ENCODE measurements at regions not wholly inside any gene's neighbourhood (a gene's known extent, or its start where the extent isn't known, plus 50 kb on each side); places are given as distances from the start of the nearest gene placed in this dataset.
"Not testable (repeated sequence)": the region's sequence is repeated elsewhere in the genome, so short reads cannot be mapped to it uniquely, and the experiment has no call there.

- H3K4me1 Mint-ChIP-seq (ENCODE audit: low read depth, unreplicated experiment); H3K27ac Mint-ChIP-seq (ENCODE audit: unreplicated experiment): not testable (repeated sequence)
These were observed 184.5 kb upstream of the IRF2BP2 start for GRCh38 chr1:234794452-234794851.

GRCh38 chr1:234793924-234794323, 183.9 kb upstream of the IRF2BP2 start:
- not testable (repeated sequence) for H3K4me3 Mint-ChIP-seq (ENCODE audit: unreplicated experiment); H3K36me3 Mint-ChIP-seq (ENCODE audit: unreplicated experiment); H3K9me3 Mint-ChIP-seq (ENCODE audit: unreplicated experiment); H3K4me1 Mint-ChIP-seq (ENCODE audit: low read depth, unreplicated experiment); H3K27ac Mint-ChIP-seq (ENCODE audit: unreplicated experiment); DNase-seq; H3K27me3 Mint-ChIP-seq (ENCODE audit: unreplicated experiment)

More at GRCh38 chr1:234794452-234794851, 184.5 kb upstream of the IRF2BP2 start:
- not testable (repeated sequence) for DNase-seq; H3K27me3 Mint-ChIP-seq (ENCODE audit: unreplicated experiment); H3K9me3 Mint-ChIP-seq (ENCODE audit: unreplicated experiment); H3K36me3 Mint-ChIP-seq (ENCODE audit: unreplicated experiment); H3K4me3 Mint-ChIP-seq (ENCODE audit: unreplicated experiment)

GRCh38 chr1:234792221-234792864, 182.4 kb upstream of the IRF2BP2 start:
- H3K9me3 Mint-ChIP-seq (ENCODE audit: unreplicated experiment); H3K27me3 Mint-ChIP-seq (ENCODE audit: unreplicated experiment); H3K27ac Mint-ChIP-seq (ENCODE audit: unreplicated experiment); DNase-seq; H3K36me3 Mint-ChIP-seq (ENCODE audit: unreplicated experiment); H3K4me3 Mint-ChIP-seq (ENCODE audit: unreplicated experiment); H3K4me1 Mint-ChIP-seq (ENCODE audit: low read depth, unreplicated experiment): not testable (repeated sequence)

- not testable (repeated sequence) for H3K4me1 Mint-ChIP-seq (ENCODE audit: low read depth, unreplicated experiment); H3K4me3 Mint-ChIP-seq (ENCODE audit: unreplicated experiment); H3K27ac Mint-ChIP-seq (ENCODE audit: unreplicated experiment); H3K27me3 Mint-ChIP-seq (ENCODE audit: unreplicated experiment); DNase-seq; H3K36me3 Mint-ChIP-seq (ENCODE audit: unreplicated experiment); H3K9me3 Mint-ChIP-seq (ENCODE audit: unreplicated experiment)
These were observed 181.6 kb upstream of the IRF2BP2 start for GRCh38 chr1:234791615-234792014.

GRCh38 chr1:234790333-234790732, 180.4 kb upstream of the IRF2BP2 start:
- not testable (repeated sequence) for H3K36me3 Mint-ChIP-seq (ENCODE audit: unreplicated experiment); H3K9me3 Mint-ChIP-seq (ENCODE audit: unreplicated experiment); H3K4me3 Mint-ChIP-seq (ENCODE audit: unreplicated experiment); DNase-seq; H3K27ac Mint-ChIP-seq (ENCODE audit: unreplicated experiment); H3K27me3 Mint-ChIP-seq (ENCODE audit: unreplicated experiment); H3K4me1 Mint-ChIP-seq (ENCODE audit: low read depth, unreplicated experiment)

- DNase-seq; H3K27me3 Mint-ChIP-seq (ENCODE audit: unreplicated experiment); H3K4me1 Mint-ChIP-seq (ENCODE audit: low read depth, unreplicated experiment); H3K4me3 Mint-ChIP-seq (ENCODE audit: unreplicated experiment); H3K9me3 Mint-ChIP-seq (ENCODE audit: unreplicated experiment); H3K36me3 Mint-ChIP-seq (ENCODE audit: unreplicated experiment); H3K27ac Mint-ChIP-seq (ENCODE audit: unreplicated experiment): not testable (repeated sequence)
These were observed 177.1 kb upstream of the IRF2BP2 start for GRCh38 chr1:234787011-234787584.

- H3K9me3 Mint-ChIP-seq (ENCODE audit: unreplicated experiment); H3K4me3 Mint-ChIP-seq (ENCODE audit: unreplicated experiment); H3K27me3 Mint-ChIP-seq (ENCODE audit: unreplicated experiment); H3K36me3 Mint-ChIP-seq (ENCODE audit: unreplicated experiment); H3K4me1 Mint-ChIP-seq (ENCODE audit: low read depth, unreplicated experiment); H3K27ac Mint-ChIP-seq (ENCODE audit: unreplicated experiment); DNase-seq: not testable (repeated sequence)
These were observed 175.9 kb upstream of the IRF2BP2 start for GRCh38 chr1:234785922-234786321.

- DNase-seq; H3K36me3 Mint-ChIP-seq (ENCODE audit: unreplicated experiment); H3K4me1 Mint-ChIP-seq (ENCODE audit: low read depth, unreplicated experiment); H3K27ac Mint-ChIP-seq (ENCODE audit: unreplicated experiment); H3K4me3 Mint-ChIP-seq (ENCODE audit: unreplicated experiment); H3K9me3 Mint-ChIP-seq (ENCODE audit: unreplicated experiment); H3K27me3 Mint-ChIP-seq (ENCODE audit: unreplicated experiment): not testable (repeated sequence)
These were observed 175.5 kb upstream of the IRF2BP2 start for GRCh38 chr1:234785471-234785919.

GRCh38 chr1:234784108-234784507, 174.1 kb upstream of the IRF2BP2 start:
- not testable (repeated sequence) for H3K27ac Mint-ChIP-seq (ENCODE audit: unreplicated experiment); H3K4me3 Mint-ChIP-seq (ENCODE audit: unreplicated experiment); H3K4me1 Mint-ChIP-seq (ENCODE audit: low read depth, unreplicated experiment); H3K27me3 Mint-ChIP-seq (ENCODE audit: unreplicated experiment); H3K9me3 Mint-ChIP-seq (ENCODE audit: unreplicated experiment); DNase-seq; H3K36me3 Mint-ChIP-seq (ENCODE audit: unreplicated experiment)
